HG02885 (cell line): ENCODE measurements at regions not wholly inside any gene's neighbourhood (a gene's known extent, or its start where the extent isn't known, plus 50 kb on each side); places are given as distances from the start of the nearest gene placed in this dataset.
"Not testable (repeated sequence)": the region's sequence is repeated elsewhere in the genome, so short reads cannot be mapped to it uniquely, and the experiment has no call there.

ENCODE experiments used
- ATAC-seq: cut with Tn5 transposase; IDR thresholded peaks from one replicate; pipeline ENCODE4 v1.9.1; 2021; ENCODE audit warnings: mild to moderate bottlenecking; ENCODE audit not compliant: unreplicated experiment, poor library complexity

DNA sequence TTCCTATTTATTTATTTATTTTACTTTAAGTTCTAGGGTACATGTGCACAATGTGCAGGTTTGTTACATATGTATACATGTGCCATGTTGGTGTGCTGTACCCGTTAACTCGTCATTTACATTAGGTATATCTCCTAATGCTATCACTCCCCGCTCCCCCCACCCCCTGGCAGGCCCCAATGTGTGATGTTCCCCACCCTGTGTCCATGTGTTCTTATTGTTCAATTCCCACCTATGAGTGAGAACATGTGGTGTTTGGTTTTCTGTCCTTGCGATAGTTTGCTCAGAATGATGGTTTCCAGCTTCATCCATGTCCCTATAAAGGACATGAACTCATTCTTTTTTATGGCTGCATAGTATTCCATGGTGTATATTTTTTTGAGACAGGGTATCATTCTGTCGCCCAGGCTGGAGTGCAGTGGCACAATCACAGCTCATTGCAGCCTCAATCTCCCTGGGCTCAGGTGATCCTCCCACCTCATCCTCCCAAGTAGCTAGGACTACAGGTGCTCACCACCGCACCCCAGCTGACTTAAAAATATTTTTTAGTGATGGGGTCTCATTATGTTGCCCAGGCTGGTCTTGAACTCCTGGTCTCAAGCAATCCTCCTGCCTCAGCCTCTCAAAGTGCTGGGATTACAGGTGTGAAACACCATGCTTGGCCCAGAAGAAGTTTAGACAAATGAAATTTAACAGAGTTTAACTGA is 140.6 kb downstream of the NPIPB5 start:
- not testable (repeated sequence) for ATAC-seq

GRCh38 chr16:22652463-22652845 is 141.8 kb downstream of the NPIPB5 start:
- no peak for ATAC-seq

DNA sequence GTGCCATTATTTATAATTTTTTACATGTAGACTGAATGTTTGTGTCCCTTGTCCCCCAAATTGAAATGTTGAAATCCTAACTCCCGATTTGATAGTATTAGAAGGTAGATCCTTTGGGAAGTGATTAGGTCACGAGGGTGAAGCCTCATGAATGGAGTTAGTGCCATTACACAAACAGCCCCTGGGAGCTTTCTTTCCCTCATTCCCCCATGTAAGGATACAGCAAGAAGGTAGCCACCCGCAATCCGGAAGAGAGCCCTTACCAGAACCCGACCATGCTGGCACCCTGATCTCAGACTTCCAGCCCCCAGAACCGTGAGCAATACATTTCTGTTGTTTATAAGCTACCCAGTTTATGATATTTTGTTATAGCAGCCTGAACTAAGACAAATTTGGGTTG is 143.2 kb downstream of the NPIPB5 start:
- ATAC-seq: no peak

- not testable (repeated sequence) for ATAC-seq
These were observed 145.9 kb downstream of the NPIPB5 start for GRCh38 chr16:22656573-22656972.

GRCh38 chr16:22659933-22660332 is 149.2 kb downstream of the NPIPB5 start:
- ATAC-seq: no peak

DNA sequence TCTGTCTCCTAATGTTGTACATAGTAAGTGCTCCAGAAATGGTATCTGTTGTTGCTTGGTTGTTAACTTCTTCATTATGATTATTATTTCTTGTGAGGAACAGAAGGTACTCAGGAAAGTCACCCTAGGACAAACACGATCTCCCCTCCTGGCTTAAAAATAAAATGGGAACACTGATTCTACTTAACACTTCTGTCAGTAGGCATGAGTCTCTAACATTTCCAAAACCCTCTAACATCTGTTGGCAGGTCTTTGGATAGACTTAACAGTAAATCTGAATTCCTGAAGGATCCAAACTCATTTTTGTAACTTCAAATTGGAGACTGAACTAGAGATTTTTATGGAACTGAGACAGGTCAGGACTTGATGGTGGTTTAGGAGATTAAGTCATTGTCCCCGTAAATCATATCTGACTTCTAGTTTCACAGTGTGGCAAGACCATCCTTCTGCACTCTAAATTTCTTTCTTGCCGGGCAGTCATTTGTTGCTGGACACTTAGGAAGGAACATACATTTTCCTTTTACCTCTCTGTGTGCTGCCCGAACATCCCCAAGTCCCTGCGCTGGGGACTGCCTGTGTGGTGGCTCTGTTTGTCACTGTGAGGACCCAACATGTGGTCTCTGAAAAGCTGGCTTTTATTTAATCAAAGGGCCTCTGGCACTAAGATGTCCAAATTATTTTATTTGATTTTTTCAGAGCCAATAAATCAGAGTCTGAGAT is 149.9 kb downstream of the NPIPB5 start:
- no peak for ATAC-seq

DNA sequence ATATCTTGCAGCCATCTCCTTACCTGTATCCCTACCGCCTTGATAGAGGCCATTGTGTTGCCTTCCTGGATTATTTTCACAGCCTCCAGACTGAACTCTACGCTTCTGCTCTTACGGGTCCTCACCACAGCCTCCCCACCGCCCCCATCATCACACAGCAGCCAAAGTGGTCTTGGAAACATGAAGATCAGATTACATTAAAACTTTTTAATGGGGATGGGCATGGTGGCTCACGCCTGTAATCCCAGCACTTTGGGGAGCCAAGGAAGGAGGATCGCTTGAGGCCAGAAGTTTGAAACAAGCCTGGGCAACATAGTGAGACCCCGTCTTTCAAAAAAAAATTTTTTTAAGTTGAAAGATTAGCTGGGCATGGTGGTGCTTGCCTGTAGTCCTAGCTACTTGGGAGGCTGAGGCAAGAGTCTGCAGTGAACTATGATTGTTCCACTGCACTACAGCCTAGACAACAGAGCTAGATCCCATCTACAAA is 150.5 kb downstream of the NPIPB5 start:
- ATAC-seq: no peak

DNA sequence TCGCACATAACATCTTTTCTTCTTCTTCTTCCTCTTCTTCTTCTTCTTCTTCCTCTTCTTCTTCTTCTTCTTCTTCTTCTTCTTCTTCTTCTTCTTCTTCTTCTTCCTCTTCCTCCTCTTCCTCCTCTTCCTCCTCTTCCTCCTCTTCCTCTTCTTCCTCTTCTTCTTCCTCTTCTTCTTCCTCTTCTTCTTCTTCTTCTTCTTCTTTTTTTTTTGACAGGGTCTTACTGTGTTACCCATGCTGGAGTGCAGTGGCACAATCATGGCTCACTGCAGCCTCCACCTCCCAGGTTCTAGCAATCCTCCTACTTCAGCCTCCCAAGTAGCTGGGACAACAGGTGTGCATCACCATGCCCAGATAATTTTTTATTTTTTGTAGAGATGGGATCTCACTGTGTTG is 151.0 kb upstream of the HS3ST2 start:
- ATAC-seq: not testable (repeated sequence)

- ATAC-seq: no peak
These were observed 150.4 kb upstream of the HS3ST2 start for GRCh38 chr16:22663389-22664064.

- no peak for ATAC-seq
These were observed 149.8 kb upstream of the HS3ST2 start for GRCh38 chr16:22664132-22664531.

GRCh38 chr16:22664561-22664997 is 149.4 kb upstream of the HS3ST2 start:
- no peak for ATAC-seq

GRCh38 chr16:22665048-22665797 is 148.7 kb upstream of the HS3ST2 start:
- no peak for ATAC-seq

DNA sequence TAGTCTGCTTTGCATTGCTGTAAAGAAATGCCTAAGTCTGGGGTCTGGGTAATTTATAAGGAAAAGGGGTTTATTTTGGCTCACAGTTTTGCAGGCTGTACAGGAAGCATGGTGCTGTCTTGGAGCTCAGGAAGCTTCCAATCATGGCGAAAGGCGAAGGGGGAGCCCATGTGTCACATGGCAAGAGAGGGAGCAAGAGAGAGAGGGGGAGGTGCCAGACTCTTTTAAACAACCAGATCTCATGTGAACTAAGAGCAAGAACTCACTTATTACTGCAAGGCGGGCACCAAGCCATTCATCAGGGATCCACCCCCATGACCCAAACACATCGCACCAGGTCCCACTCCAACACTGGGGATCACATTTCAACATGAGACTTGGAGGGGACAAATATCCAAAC is 148.2 kb upstream of the HS3ST2 start:
- ATAC-seq: no peak

- ATAC-seq: no peak
These were observed 145.6 kb upstream of the HS3ST2 start for GRCh38 chr16:22668318-22668717.

DNA sequence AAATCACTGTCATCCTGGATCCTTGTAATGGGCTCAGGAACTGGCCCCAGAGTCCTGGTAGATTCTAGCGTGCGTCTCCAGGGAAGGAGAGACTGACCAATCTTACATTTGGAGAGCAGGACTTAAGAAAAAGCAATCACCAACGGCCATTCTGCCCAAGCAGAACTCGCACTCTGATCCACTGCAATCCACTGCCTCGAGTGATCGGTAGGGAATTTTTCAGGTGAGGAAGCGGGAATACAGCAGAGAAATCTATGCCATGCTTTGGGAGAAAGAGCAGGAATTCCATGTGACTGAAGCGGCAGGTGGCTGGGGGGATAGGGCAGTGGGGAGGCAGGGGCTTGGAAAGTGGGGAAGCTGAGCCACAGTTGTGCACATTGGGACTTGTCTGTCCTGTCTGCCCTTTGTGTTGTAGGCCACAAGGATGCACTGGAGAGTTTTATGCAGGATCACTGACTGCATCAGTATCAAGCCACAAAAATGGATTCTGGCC is 143.9 kb upstream of the HS3ST2 start:
- ATAC-seq: no peak

- ATAC-seq: peak; percentile 47
These were observed 143.4 kb upstream of the HS3ST2 start for GRCh38 chr16:22670551-22671041.

GRCh38 chr16:22671301-22672076 is 142.5 kb upstream of the HS3ST2 start:
- no peak for ATAC-seq

DNA sequence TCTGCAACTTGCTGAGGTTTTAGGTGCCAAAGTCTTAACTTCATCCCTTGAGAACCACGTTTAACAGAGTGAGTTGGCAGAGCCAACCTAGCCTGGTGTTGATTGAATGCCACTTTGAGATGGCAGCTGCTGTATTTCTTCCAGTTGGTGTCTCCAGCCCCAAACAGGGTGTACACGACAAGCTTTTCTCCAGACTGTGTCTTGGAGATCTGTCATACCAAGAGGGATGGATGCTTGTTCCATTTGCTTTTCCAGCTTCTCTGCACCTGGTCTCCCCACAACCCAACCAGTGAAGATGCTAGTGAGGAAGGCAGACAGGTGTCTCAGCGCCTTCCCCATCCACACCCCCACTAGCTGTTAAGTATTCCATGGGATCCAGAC is 141.1 kb upstream of the HS3ST2 start:
- no peak for ATAC-seq

GRCh38 chr16:22673421-22673831 is 140.5 kb upstream of the HS3ST2 start:
- ATAC-seq: no peak
